ENCODE measurements at regions not wholly inside any gene's neighbourhood (a gene's known extent, or its start where the extent isn't known, plus 50 kb on each side); places are given as distances from the start of the nearest gene placed in this dataset.
A peak's percentile ranks its signal among the peaks of the same experiment; 100 is the strongest.

GRCh38 chr4:159443975-159444374 lies 341.1 kb downstream of the RAPGEF2 start:
- Histone ChIP-seq H3K4me3 (ENCODE audit: low read depth, low read length) (no peak overlapping the region), H3K27me3 (ENCODE audit: insufficient read depth, low read length) (no peaks in the 10 kb centered on the region), H3K79me2 (ENCODE audit: control insufficient read depth, insufficient read depth, low read length, unreplicated experiment) (no peaks in the 10 kb centered on the region), H3K36me3 (ENCODE audit: insufficient read depth, low read length) (no peaks in the 10 kb centered on the region), H2AFZ (ENCODE audit: low read length, unreplicated experiment) (no peak overlapping the region), H3K4me1 (ENCODE audit: control insufficient read depth, insufficient read depth, low read length, unreplicated experiment) (no peaks in the 10 kb centered on the region), H3K27ac (ENCODE audit: low read depth, low read length) (no peak overlapping the region)

DNA sequence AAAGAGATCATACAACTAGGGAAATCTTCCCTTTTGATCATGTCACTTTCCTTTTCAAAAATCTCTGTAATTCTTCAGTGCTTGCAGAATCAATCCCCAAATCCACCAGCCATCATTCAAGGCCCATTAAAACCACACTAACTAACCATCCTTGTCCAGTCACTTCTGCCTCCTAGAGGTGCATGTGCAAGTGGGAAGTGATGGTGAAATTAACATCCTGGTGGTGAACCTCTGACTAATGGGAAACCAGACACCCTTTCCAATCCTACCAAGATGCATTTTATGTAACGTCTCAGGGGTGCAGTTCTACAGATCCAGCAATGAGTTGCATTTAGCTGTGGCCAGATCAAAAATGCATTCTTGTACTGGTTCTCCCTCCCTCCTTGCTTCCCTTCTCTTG lies 341.8 kb downstream of the RAPGEF2 start:
- no peaks in the 10 kb centered on the region for H3K27me3 ChIP-seq (ENCODE audit: insufficient read depth, low read length)
- H3K79me2 ChIP-seq (ENCODE audit: control insufficient read depth, insufficient read depth, low read length, unreplicated experiment), result no peaks in the 10 kb centered on the region
- no peaks in the 10 kb centered on the region for H3K36me3 ChIP-seq (ENCODE audit: insufficient read depth, low read length)
- H3K4me3 ChIP-seq (ENCODE audit: low read depth, low read length), result no peak overlapping the region
- H2AFZ ChIP-seq (ENCODE audit: low read length, unreplicated experiment), result no peak overlapping the region
- no peak overlapping the region for H3K27ac ChIP-seq (ENCODE audit: low read depth, low read length)
- no peaks in the 10 kb centered on the region for H3K4me1 ChIP-seq (ENCODE audit: control insufficient read depth, insufficient read depth, low read length, unreplicated experiment)

DNA sequence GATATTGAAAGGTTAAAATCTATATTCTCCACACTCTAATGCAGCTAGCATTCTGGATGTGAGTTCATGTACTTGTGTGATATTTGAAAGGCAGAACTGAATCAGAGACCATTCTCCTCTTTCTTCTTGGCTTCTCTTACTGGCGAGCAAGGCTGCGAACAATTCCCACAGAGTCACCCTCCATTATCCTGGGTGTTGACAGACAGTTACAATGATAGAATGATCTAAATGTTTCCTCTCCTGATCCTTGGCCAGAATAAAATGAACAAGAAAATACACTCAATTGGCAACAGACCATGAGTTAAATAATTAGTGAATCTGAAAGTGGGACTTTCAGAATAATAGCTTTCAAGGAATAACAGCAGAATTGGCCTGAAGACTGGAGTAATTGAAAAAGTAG lies 342.8 kb downstream of the RAPGEF2 start:
- Histone ChIP-seq H3K4me1 (ENCODE audit: control insufficient read depth, insufficient read depth, low read length, unreplicated experiment) (no peaks in the 10 kb centered on the region), H3K36me3 (ENCODE audit: insufficient read depth, low read length) (no peaks in the 10 kb centered on the region), H3K4me3 (ENCODE audit: low read depth, low read length) (no peak overlapping the region), H2AFZ (ENCODE audit: low read length, unreplicated experiment) (no peak overlapping the region), H3K79me2 (ENCODE audit: control insufficient read depth, insufficient read depth, low read length, unreplicated experiment) (no peaks in the 10 kb centered on the region), H3K27ac (ENCODE audit: low read depth, low read length) (no peak overlapping the region), H3K27me3 (ENCODE audit: insufficient read depth, low read length) (no peaks in the 10 kb centered on the region)

DNA sequence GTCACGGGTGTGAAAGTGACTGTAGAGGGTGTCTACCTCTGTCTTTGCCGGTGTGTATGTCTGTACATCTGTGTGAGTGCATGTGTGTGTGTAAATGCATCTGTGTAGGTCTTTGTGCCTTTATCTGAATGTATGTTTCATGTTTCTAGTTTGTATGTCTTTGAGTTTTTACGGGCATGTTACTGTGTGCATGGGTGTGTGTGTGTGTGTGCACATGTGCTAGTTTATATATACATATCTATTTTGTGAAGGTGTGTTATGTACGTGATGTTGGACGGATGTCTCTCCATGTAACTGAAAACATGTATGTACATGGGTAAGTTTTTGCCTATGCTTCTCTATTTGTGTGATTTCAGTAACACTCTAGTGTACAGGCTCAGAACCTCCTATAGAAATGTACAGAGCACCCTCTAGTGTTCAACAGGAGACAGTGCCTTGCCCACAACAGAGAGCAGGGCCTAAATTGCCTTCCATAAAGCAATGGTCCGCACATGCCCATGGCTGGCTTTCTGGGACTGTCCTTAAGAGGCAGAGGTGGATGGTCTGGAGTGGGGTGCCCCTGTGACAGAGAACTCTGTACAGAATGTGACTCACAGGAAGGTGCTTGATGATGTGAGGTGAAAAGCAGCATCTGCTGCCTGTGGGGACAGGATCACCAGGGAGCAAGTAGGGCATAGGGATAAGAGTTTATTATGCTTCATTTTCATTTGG lies 343.5 kb downstream of the RAPGEF2 start:
- no peaks in the 10 kb centered on the region for H3K36me3 ChIP-seq (ENCODE audit: insufficient read depth, low read length)
- no peaks in the 10 kb centered on the region for H3K79me2 ChIP-seq (ENCODE audit: control insufficient read depth, insufficient read depth, low read length, unreplicated experiment)
- peak overlapping the region; percentile 69 for H2AFZ ChIP-seq (ENCODE audit: low read length, unreplicated experiment)
- no peak overlapping the region for H3K4me3 ChIP-seq (ENCODE audit: low read depth, low read length)
- no peaks in the 10 kb centered on the region for H3K27me3 ChIP-seq (ENCODE audit: insufficient read depth, low read length)
- no peaks in the 10 kb centered on the region for H3K4me1 ChIP-seq (ENCODE audit: control insufficient read depth, insufficient read depth, low read length, unreplicated experiment)
- no peak overlapping the region for H3K27ac ChIP-seq (ENCODE audit: low read depth, low read length)

DNA sequence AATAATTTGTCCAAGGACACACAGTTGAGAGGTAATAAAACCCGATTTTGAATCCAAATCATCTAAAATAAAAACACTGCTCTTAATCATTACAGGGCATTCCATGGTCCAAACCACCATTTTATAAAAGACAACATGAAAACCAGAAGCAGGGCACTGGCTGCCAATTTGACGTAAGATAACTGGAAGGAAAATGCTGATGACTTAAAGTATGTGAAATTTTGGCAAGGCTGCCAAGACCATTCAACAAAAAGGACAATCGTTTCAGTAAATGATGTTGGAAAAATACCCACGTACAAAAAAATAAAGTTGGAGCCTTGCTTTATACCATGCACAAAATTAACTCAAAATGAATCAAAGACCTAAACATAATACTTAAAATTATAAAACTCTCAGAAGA lies 344.4 kb downstream of the RAPGEF2 start:
- Histone ChIP-seq H3K27me3 (ENCODE audit: insufficient read depth, low read length) (no peaks in the 10 kb centered on the region), H3K4me1 (ENCODE audit: control insufficient read depth, insufficient read depth, low read length, unreplicated experiment) (no peaks in the 10 kb centered on the region), H3K27ac (ENCODE audit: low read depth, low read length) (no peak overlapping the region), H2AFZ (ENCODE audit: low read length, unreplicated experiment) (no peak overlapping the region), H3K4me3 (ENCODE audit: low read depth, low read length) (no peak overlapping the region), H3K36me3 (ENCODE audit: insufficient read depth, low read length) (no peaks in the 10 kb centered on the region), H3K79me2 (ENCODE audit: control insufficient read depth, insufficient read depth, low read length, unreplicated experiment) (no peaks in the 10 kb centered on the region)

- no peaks in the 10 kb centered on the region for H3K4me1 ChIP-seq (ENCODE audit: control insufficient read depth, insufficient read depth, low read length, unreplicated experiment)
These were observed 348.1 kb downstream of the RAPGEF2 start for GRCh38 chr4:159451006-159451405.

DNA sequence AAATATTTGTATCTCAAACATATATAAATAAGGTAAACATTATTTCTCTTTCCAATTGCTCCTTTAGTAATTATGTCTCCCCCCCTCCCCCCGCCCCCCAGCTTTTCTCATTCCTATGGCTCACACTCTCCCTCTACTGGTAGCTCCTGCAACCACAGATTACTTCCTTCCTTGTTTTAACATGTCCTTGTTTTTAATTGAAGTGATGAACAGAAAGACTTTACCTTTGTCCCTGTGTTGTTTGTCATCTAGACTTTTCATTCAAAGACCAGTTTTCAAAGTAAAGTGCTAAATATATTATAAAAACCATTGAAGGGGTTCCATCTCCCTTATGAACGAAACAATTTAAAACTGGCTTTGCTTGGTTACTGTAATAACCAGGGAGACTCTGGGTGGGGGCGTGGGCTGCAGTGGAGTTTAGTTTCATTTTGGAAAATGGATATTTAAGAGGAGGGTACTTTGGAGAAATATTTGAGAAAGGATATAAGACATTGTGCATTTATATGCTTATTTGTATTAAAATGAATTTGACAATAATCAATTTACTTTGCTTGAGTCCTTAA lies 352.9 kb downstream of the RAPGEF2 start:
- Histone ChIP-seq H3K4me1 (ENCODE audit: control insufficient read depth, insufficient read depth, low read length, unreplicated experiment) (no peaks in the 10 kb centered on the region), H3K4me3 (ENCODE audit: low read depth, low read length) (peak overlapping the region; percentile 66), H2AFZ (ENCODE audit: low read length, unreplicated experiment) (peak overlapping the region; percentile 88), H3K36me3 (ENCODE audit: insufficient read depth, low read length) (no peaks in the 10 kb centered on the region), H3K27ac (ENCODE audit: low read depth, low read length) (no peak overlapping the region), H3K79me2 (ENCODE audit: control insufficient read depth, insufficient read depth, low read length, unreplicated experiment) (no peaks in the 10 kb centered on the region), H3K27me3 (ENCODE audit: insufficient read depth, low read length) (no peaks in the 10 kb centered on the region)

More at GRCh38 chr4:159451006-159451405, 348.1 kb downstream of the RAPGEF2 start:
- Histone ChIP-seq H3K27ac (ENCODE audit: low read depth, low read length) (no peak overlapping the region), H3K27me3 (ENCODE audit: insufficient read depth, low read length) (no peaks in the 10 kb centered on the region), H3K36me3 (ENCODE audit: insufficient read depth, low read length) (no peaks in the 10 kb centered on the region), H3K4me3 (ENCODE audit: low read depth, low read length) (no peak overlapping the region), H2AFZ (ENCODE audit: low read length, unreplicated experiment) (no peak overlapping the region), H3K79me2 (ENCODE audit: control insufficient read depth, insufficient read depth, low read length, unreplicated experiment) (no peaks in the 10 kb centered on the region)

DNA sequence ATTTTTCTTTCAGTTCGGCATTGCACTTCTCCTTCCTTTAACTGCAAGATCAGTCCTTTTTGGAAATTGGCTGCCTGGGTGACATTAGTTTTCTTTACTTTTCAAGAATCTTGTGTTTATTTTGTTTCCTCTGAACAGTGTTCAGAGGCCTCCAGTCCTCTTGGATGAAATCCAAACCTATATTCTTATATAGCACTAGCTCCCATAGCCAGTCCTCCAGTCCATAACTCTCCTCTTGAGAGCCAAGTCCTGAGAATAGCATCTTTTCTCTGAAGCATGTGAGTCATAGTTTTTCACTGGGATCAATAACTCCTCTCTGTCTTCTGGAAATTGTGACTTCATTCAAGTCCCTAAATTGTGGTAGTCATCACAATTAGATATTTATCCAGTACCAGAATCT lies 357.5 kb downstream of the RAPGEF2 start:
- no peak overlapping the region for H3K27ac ChIP-seq (ENCODE audit: low read depth, low read length)
- peak overlapping the region; percentile 30; the same call in 1 of the 2 replicates for H3K4me3 ChIP-seq (ENCODE audit: low read depth, low read length)
- no peaks in the 10 kb centered on the region for H3K36me3 ChIP-seq (ENCODE audit: insufficient read depth, low read length)
- peak overlapping the region; percentile 83 for H2AFZ ChIP-seq (ENCODE audit: low read length, unreplicated experiment)
- no peaks in the 10 kb centered on the region for H3K4me1 ChIP-seq (ENCODE audit: control insufficient read depth, insufficient read depth, low read length, unreplicated experiment)
- 0 out of 2 replicates have a peak, but pooled peaks cover 4% of the 10 kb centered on the region for H3K27me3 ChIP-seq (ENCODE audit: insufficient read depth, low read length)
- H3K79me2 ChIP-seq (ENCODE audit: control insufficient read depth, insufficient read depth, low read length, unreplicated experiment), result no peaks in the 10 kb centered on the region

GRCh38 chr4:159463235-159463634 lies 360.4 kb downstream of the RAPGEF2 start:
- Histone ChIP-seq H3K4me1 (ENCODE audit: control insufficient read depth, insufficient read depth, low read length, unreplicated experiment) (no peaks in the 10 kb centered on the region), H3K27me3 (ENCODE audit: insufficient read depth, low read length) (peaks cover 17% of the 10 kb centered on the region), H3K36me3 (ENCODE audit: insufficient read depth, low read length) (no peaks in the 10 kb centered on the region), H3K79me2 (ENCODE audit: control insufficient read depth, insufficient read depth, low read length, unreplicated experiment) (no peaks in the 10 kb centered on the region), H3K27ac (ENCODE audit: low read depth, low read length) (no peak overlapping the region), H3K4me3 (ENCODE audit: low read depth, low read length) (no peak overlapping the region), H2AFZ (ENCODE audit: low read length, unreplicated experiment) (no peak overlapping the region)

- Histone ChIP-seq H3K36me3 (ENCODE audit: insufficient read depth, low read length) (no peaks in the 10 kb centered on the region), H2AFZ (ENCODE audit: low read length, unreplicated experiment) (no peak overlapping the region)
These were observed 361.4 kb downstream of the RAPGEF2 start for GRCh38 chr4:159464302-159464701.

GRCh38 chr4:159476886-159477285 lies 374.0 kb downstream of the RAPGEF2 start:
- Histone ChIP-seq H2AFZ (ENCODE audit: low read length, unreplicated experiment) (no peak overlapping the region), H3K36me3 (ENCODE audit: insufficient read depth, low read length) (no peaks in the 10 kb centered on the region), H3K27ac (ENCODE audit: low read depth, low read length) (no peak overlapping the region), H3K79me2 (ENCODE audit: control insufficient read depth, insufficient read depth, low read length, unreplicated experiment) (no peaks in the 10 kb centered on the region), H3K4me1 (ENCODE audit: control insufficient read depth, insufficient read depth, low read length, unreplicated experiment) (no peaks in the 10 kb centered on the region), H3K27me3 (ENCODE audit: insufficient read depth, low read length) (no peaks in the 10 kb centered on the region; the same call in 1 of the 2 replicates), H3K4me3 (ENCODE audit: low read depth, low read length) (no peak overlapping the region)

More at GRCh38 chr4:159464302-159464701, 361.4 kb downstream of the RAPGEF2 start:
- no peak overlapping the region for H3K27ac ChIP-seq (ENCODE audit: low read depth, low read length)
- H3K27me3 ChIP-seq (ENCODE audit: insufficient read depth, low read length), result peaks cover 25% of the 10 kb centered on the region
- no peaks in the 10 kb centered on the region for H3K79me2 ChIP-seq (ENCODE audit: control insufficient read depth, insufficient read depth, low read length, unreplicated experiment)
- H3K4me3 ChIP-seq (ENCODE audit: low read depth, low read length), result no peak overlapping the region
- H3K4me1 ChIP-seq (ENCODE audit: control insufficient read depth, insufficient read depth, low read length, unreplicated experiment), result no peaks in the 10 kb centered on the region

Data from ACC112 (cell line).